HCT116 (cell line): ENCODE measurements at regions not wholly inside any gene's neighbourhood (a gene's known extent, or its start where the extent isn't known, plus 50 kb on each side); places are given as distances from the start of the nearest gene placed in this dataset.

Experiments used
- ATAC-seq: fragments of 200-7000 bp; cut with Tn5 transposase; 2 replicates; pipeline ENCODE4 v1.9.1; 2020; ENCODE audit warnings: mild to moderate bottlenecking, moderate library complexity
- BruUV-seq: library from RNA; stranded (reverse); fragments of 400-500 nt; replicated peaks from 2 replicates; lab custom pipeline; 2021; lab: Mats Ljungman, UMichigan
- CTCF ChIA-PET: fragments of 300-600 bp; sonication (Branson Sonifier 250); formaldehyde crosslinking; loops from one replicate; lab custom pipeline; 2021; ENCODE audit warnings: antibody characterized with exemption; lab: Charles Lee
- POLR2A ChIA-PET: fragments of 300-600, 350-600 bp; sonication (Branson Sonifier 250); formaldehyde crosslinking; loops from one replicate; lab custom pipeline; 2021; ENCODE audit warnings: antibody characterized with exemption; lab: Charles Lee
- RAD21 ChIA-PET, 2 experiments: fragments of 300-600 bp; sonication (Branson Sonifier 250); formaldehyde crosslinking; loops; one replicate each; lab custom pipeline; 2023; ENCODE audit warnings: low total read pairs in 2 of 2; ENCODE audit not compliant: uncharacterized antibody in 2 of 2, unreplicated experiment in 2 of 2, low non-redundant PET in 1 of 2; lab: Charles Lee
- DNase-seq: peaks from one replicate; pipeline ENCODE4 v3.0.0-alpha.2; 2010; ENCODE audit warnings: low read depth, low spot score
- H2AFZ ChIP-seq: fragments of 200-600 bp; shearing (Covaris generic), sonication (generic); 2 replicates; pipeline ENCODE4 v1.6.1; 2017; ENCODE audit warnings: low read depth, mixed run types, mixed read lengths, antibody characterized with exemption, low read length; ENCODE audit not compliant: poor library complexity, severe bottlenecking
- H3K27ac ChIP-seq: 2 replicates; pipeline ENCODE4 v1.5.1; 2012; ENCODE audit warnings: low read depth, low read length
- H3K27me3 ChIP-seq: fragments of 200-600 bp; sonication (generic); 2 replicates; pipeline ENCODE4 v1.6.1; 2016; ENCODE audit warnings: mixed run types, low read length, mixed read lengths; ENCODE audit not compliant: insufficient read depth
- H3K36me3 ChIP-seq, 2 experiments: fragments of 200-500 bp in 1 of 2; fragments of 200-600 bp in 1 of 2; sonication (Bioruptor generic) in 1 of 2; sonication (generic) in 1 of 2; 2 replicates each; pipeline versions ENCODE4 v1.5.1 to v1.6.1; 2014 to 2016; ENCODE audit warnings: low read length in 2 of 2, inconsistent platforms in 1 of 2, mixed read lengths in 1 of 2, mixed run types in 1 of 2; ENCODE audit not compliant: insufficient read depth in 2 of 2, control insufficient read depth in 1 of 2
- H3K4me1 ChIP-seq, 2 experiments: fragments of 200-600 bp in 1 of 2; sonication (generic) in 1 of 2; 2 replicates each; pipeline versions ENCODE4 v1.5.1 to v1.6.1; 2012 to 2017; ENCODE audit warnings: low read length in 2 of 2, inconsistent platforms in 1 of 2, mild to moderate bottlenecking in 1 of 2, mixed read lengths in 1 of 2, mixed run types in 1 of 2, moderate library complexity in 1 of 2; ENCODE audit not compliant: insufficient read depth in 2 of 2, control insufficient read depth in 1 of 2
- H3K4me2 ChIP-seq: fragments of 200-600 bp; sonication (generic); 2 replicates; pipeline ENCODE4 v1.6.1; 2017; ENCODE audit warnings: mixed run types, low read length, mixed read lengths
- H3K4me3 ChIP-seq, 2 experiments: fragments of 200-600 bp in 1 of 2; sonication (generic) in 1 of 2; replicated peaks in 1 of 2; 2 replicates each; pipeline ENCODE4 v1.5.1; 2011 to 2016; ENCODE audit warnings: low read length in 2 of 2, control low read depth in 1 of 2, low read depth in 1 of 2, mild to moderate bottlenecking in 1 of 2, mixed read lengths in 1 of 2, mixed run types in 1 of 2
- H3K79me2 ChIP-seq: fragments of 200-600 bp; sonication (generic); 2 replicates; pipeline ENCODE4 v1.6.1; 2017; ENCODE audit warnings: mild to moderate bottlenecking, mixed run types, low read length, moderate library complexity, mixed read lengths; ENCODE audit not compliant: insufficient read depth
- H3K9ac ChIP-seq: fragments of 200-600 bp; sonication (generic); 2 replicates; pipeline ENCODE4 v1.6.1; 2016; ENCODE audit warnings: low read length, mixed read lengths
- H3K9me2 ChIP-seq: fragments of 200-600 bp; sonication (generic), shearing (Covaris generic); 2 replicates; pipeline ENCODE4 v1.6.1; 2017; ENCODE audit warnings: mixed run types, mild to moderate bottlenecking, moderate library complexity; ENCODE audit not compliant: insufficient read depth
- H3K9me3 ChIP-seq, 2 experiments: fragments of 200-500 bp in 1 of 2; fragments of 200-600 bp in 1 of 2; sonication (Bioruptor generic) in 1 of 2; sonication (generic) in 1 of 2; 2 replicates each; pipeline ENCODE4 v1.6.1; 2014 to 2017; ENCODE audit warnings: low read length in 2 of 2, mixed read lengths in 2 of 2, inconsistent platforms in 1 of 2, low read depth in 1 of 2, mild to moderate bottlenecking in 1 of 2, mixed run types in 1 of 2, moderate library complexity in 1 of 2; ENCODE audit not compliant: control insufficient read depth in 1 of 2, insufficient read depth in 1 of 2
- H4K20me1 ChIP-seq: fragments of 200-600 bp; sonication (generic), shearing (Covaris generic); 2 replicates; pipeline ENCODE4 v1.6.1; 2017; ENCODE audit warnings: mixed run types, mild to moderate bottlenecking, moderate library complexity; ENCODE audit not compliant: insufficient read depth
- CBX3 ChIP-seq: IDR thresholded peaks from 2 replicates; pipeline ENCODE4 v1.6.1; 2012; ENCODE audit warnings: low read depth
- ELF1 ChIP-seq: IDR thresholded peaks from 2 replicates; pipeline ENCODE4 v1.6.1; 2012; ENCODE audit warnings: low read depth, borderline replicate concordance
- EZH2phosphoT487 ChIP-seq: fragments of 200-600 bp; IDR thresholded peaks from 2 replicates; pipeline ENCODE4 v1.6.1; 2018; ENCODE audit warnings: antibody characterized with exemption, borderline replicate concordance
- JUND ChIP-seq: IDR thresholded peaks from 2 replicates; pipeline ENCODE4 v1.6.1; 2012
- RAD21 ChIP-seq: IDR thresholded peaks from 2 replicates; pipeline ENCODE4 v1.6.1; 2012; ENCODE audit warnings: low read depth, mild to moderate bottlenecking
- SP1 ChIP-seq: IDR thresholded peaks from 2 replicates; pipeline ENCODE4 v1.6.1; 2012; ENCODE audit warnings: low read depth
- SRF ChIP-seq: IDR thresholded peaks from 2 replicates; pipeline ENCODE4 v1.6.1; 2012; ENCODE audit warnings: low read depth
- YY1 ChIP-seq: IDR thresholded peaks from 2 replicates; pipeline ENCODE4 v1.6.1; 2011; ENCODE audit warnings: low read length, low read depth, moderate library complexity, mild to moderate bottlenecking; ENCODE audit not compliant: insufficient replicate concordance; ENCODE audit errors: extremely low read depth
- ZBTB33 ChIP-seq: IDR thresholded peaks from 2 replicates; pipeline ENCODE4 v1.6.1; 2011; ENCODE audit warnings: mild to moderate bottlenecking, low read length, moderate library complexity; ENCODE audit not compliant: insufficient replicate concordance; ENCODE audit errors: extremely low read depth
- ZNF274 ChIP-seq: fragments of 200-500 bp; sonication (Bioruptor generic); IDR thresholded peaks from 2 replicates; pipeline ENCODE4 v1.6.1; 2014; ENCODE audit warnings: mild to moderate bottlenecking, low read depth, low read length, inconsistent platforms
- intact Hi-C: fragments of 100-400 bp; cut with micrococcal nuclease; formaldehyde crosslinking; loops from 2 replicates; pipeline ENCODE4 v1.10.0; 2022
- TF ChIP-seq, protein P1 (sequence below), 3 experiments: fragments of 200-600 bp in 1 of 3; sonication (generic) in 1 of 3; IDR thresholded peaks in 2 of 3; conservative IDR thresholded peaks in 1 of 3; 2 replicates each; pipeline ENCODE4 v1.5.1; 2012 to 2017; ENCODE audit warnings: low read depth in 2 of 3, low read length in 2 of 3, antibody characterized with exemption in 1 of 3, borderline replicate concordance in 1 of 3, control low read depth in 1 of 3, mild to moderate bottlenecking in 1 of 3, mixed read lengths in 1 of 3, mixed run types in 1 of 3, moderate library complexity in 1 of 3; ENCODE audit not compliant: insufficient read depth in 1 of 3

GRCh38 chr5:91741764-91742505 lies 358.8 kb upstream of the ARRDC3 start:
- Histone ChIP-seq H2AFZ (no peak overlapping the region), H3K9me2 (no peaks in the 10 kb centered on the region; the same call in 1 of the 2 replicates), H3K79me2 (no peaks in the 10 kb centered on the region), H3K9ac (no peak overlapping the region), H3K36me3 (no peaks in the 10 kb centered on the region; a peak in 1 of 4 replicates), H3K4me2 (no peak overlapping the region), H3K4me1 (no peaks in the 10 kb centered on the region), H3K4me3 (no peak overlapping the region), H3K27ac (no peak overlapping the region), H3K9me3 (no peaks in the 10 kb centered on the region), H3K27me3 (no peaks in the 10 kb centered on the region)
- no TSS peak for BruUV-seq
- RAD21 ChIA-PET: no interaction called here
- CTCF ChIA-PET: no interaction called here
- ATAC-seq (no peak), DNase-seq (no peak)
- POLR2A ChIA-PET: no interaction called here
- no peak for TF ChIP-seq YY1
- no peak for TF ChIP-seq RAD21
- TF ChIP-seq ZBTB33: no peak
- TF ChIP-seq ZNF274: no peak
- TF ChIP-seq JUND: no peak
- TF ChIP-seq, all 23 proteins: peak for 0
- H4K20me1 ChIP-seq: no peaks in the 10 kb centered on the region
- intact Hi-C loops: no loop called here

GRCh38 chr5:91730026-91730425 lies 346.9 kb upstream of the ARRDC3 start:
- no peaks in the 10 kb centered on the region for H3K4me1 ChIP-seq
- no peaks in the 10 kb centered on the region for H3K36me3 ChIP-seq
- no peak overlapping the region for H3K4me3 ChIP-seq
- H3K9me2 ChIP-seq: no peaks in the 10 kb centered on the region
- H4K20me1 ChIP-seq: no peaks in the 10 kb centered on the region
- H3K9ac ChIP-seq: no peak overlapping the region
- ATAC-seq: no peak
- ChIA-PET POLR2A (no interaction called here), RAD21 (no interaction called here), CTCF (no interaction called here)
- H3K79me2 ChIP-seq: no peaks in the 10 kb centered on the region
- intact Hi-C loops: no loop called here
- no TSS peak for BruUV-seq
- no peak overlapping the region for H3K4me2 ChIP-seq
- H3K27me3 ChIP-seq: no peaks in the 10 kb centered on the region
- TF ChIP-seq SP1 (no peak), RAD21 (no peak), CBX3 (no peak), SRF (no peak), ELF1 (no peak), EZH2phosphoT487 (no peak)
- TF ChIP-seq, protein P1, sequence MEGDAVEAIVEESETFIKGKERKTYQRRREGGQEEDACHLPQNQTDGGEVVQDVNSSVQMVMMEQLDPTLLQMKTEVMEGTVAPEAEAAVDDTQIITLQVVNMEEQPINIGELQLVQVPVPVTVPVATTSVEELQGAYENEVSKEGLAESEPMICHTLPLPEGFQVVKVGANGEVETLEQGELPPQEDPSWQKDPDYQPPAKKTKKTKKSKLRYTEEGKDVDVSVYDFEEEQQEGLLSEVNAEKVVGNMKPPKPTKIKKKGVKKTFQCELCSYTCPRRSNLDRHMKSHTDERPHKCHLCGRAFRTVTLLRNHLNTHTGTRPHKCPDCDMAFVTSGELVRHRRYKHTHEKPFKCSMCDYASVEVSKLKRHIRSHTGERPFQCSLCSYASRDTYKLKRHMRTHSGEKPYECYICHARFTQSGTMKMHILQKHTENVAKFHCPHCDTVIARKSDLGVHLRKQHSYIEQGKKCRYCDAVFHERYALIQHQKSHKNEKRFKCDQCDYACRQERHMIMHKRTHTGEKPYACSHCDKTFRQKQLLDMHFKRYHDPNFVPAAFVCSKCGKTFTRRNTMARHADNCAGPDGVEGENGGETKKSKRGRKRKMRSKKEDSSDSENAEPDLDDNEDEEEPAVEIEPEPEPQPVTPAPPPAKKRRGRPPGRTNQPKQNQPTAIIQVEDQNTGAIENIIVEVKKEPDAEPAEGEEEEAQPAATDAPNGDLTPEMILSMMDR (IDR thresholded peaks at IDR 0.05 in 2 of 3, conservative IDR thresholded peaks at IDR 0.05 in 1 of 3; ENCODE audit: borderline replicate concordance in 1 of 3, insufficient read depth in 1 of 3, low read depth in 2 of 3, low read length in 2 of 3): no peak
- no peak overlapping the region for H3K27ac ChIP-seq
- H3K9me3 ChIP-seq: no peaks in the 10 kb centered on the region
- peak overlapping the region; percentile 53 for H2AFZ ChIP-seq
- no peak for DNase-seq
